Stimulated activated CD4-positive, alpha-beta T cell treated with anti-CD3 and anti-CD28 coated beads, Interleukin-12 subunit alpha, Interleukin-12 subunit beta, amount 100 ng/mL, for 48 hours (primary cell): ENCODE measurements at regions not wholly inside any gene's neighbourhood (a gene's known extent, or its start where the extent isn't known, plus 50 kb on each side); places are given as distances from the start of the nearest gene placed in this dataset.

Experiments
- DNase-seq, 3 donors: peaks; one replicate each; pipeline ENCODE4 v3.0.0-alpha.2; 2020; ENCODE audit warnings: low read depth in 2 of 3, low spot score in 1 of 3

DNA sequence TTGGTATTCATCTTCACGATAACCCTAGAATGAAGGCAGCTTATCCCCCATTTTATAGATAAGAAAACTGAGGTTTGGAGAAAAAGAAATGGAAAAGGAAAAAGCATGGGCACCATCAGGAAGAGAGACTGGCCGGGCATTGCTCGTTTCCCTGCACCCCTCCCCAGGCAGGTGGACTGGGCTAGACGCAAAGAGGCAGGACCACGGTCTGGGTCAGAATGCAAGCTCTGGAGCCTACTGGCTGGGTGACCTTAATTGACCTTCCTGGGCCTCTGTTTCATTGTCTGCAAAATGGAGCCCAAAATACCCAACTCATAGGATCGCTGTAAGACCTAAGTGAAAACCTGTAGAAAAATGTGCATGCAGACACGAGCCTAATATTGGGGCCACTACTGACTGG is 135.3 kb upstream of the GLI2 start:
- no peak for DNase-seq

DNA sequence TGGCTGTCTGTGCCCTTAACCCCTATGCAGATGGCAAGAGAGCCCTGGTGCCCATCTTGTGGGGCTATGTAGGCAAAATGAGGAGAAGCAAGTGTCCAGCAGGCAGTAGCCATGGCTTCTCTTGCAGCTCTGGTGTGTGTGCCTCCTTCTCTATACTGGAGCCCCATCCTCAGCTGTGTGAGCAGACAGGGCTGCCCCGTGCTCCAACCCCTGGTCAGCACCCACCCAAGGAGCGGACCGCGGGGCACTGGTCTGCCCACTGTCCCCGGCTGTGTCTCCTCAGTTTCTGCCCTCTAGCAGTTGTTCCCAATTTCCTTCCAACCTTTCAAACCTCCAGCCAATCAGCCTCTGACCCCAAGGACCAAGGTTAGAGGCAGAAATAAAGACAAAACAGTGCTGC is 134.9 kb upstream of the GLI2 start:
- no peak for DNase-seq

DNA sequence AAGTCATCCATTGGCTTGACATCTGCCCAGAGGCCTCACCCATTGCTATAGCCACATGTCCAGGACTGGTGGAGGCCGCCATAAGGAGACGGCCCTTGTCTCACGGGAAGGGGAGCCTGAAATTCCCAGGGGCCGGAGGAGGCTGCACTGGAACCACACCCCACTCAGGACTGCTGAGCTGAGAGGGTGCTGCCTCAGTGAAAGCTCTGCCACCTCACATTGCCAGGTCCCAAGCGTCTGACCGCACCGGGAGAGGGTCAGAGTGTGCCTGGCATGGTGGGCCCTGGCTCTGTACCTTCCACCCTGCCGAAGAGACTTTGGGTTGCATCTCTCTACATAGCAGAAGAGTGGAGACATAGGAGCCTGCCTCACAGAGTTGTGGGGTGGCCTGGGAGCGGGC is 134.1 kb upstream of the GLI2 start:
- no peak for DNase-seq

DNA sequence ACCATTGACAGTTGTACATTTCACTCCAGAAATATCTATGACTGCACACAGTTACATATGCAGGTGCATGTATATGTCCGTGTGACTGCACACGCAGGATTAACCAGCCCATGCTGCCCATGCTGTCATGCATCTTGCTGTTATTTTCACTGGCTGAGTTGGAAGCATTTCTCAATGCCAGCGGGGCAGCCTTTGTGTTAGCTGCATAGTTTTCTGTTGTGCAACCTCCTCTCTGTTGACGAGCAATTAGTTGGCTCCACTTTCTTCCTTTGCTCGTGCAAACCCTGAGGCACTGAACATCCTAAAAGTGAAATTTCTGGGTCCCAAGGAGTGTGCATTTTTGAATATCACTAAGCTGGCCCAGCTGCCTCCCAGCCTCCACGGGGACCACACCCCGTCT is 133.4 kb upstream of the GLI2 start:
- DNase-seq, result no peak

DNA sequence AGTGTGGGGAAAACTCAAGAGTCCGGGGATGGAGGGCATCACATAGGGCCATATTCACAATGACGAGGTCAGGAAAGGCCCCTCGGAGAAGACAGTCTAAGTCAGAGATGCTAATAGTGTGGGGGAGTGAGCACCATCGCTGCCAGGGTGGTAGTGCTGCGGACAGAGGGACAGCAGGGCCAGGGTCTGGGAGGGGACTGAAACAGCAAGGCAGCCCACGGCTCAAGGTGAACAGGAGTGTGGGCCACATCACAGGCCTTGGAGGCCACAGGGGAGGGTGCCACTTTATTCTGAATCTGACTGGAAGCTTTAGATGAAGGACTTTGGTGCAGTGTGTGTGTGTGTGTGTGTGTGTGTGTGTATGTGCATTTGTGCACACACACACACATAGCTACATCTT is 130.9 kb upstream of the GLI2 start:
- DNase-seq, result no peak

DNA sequence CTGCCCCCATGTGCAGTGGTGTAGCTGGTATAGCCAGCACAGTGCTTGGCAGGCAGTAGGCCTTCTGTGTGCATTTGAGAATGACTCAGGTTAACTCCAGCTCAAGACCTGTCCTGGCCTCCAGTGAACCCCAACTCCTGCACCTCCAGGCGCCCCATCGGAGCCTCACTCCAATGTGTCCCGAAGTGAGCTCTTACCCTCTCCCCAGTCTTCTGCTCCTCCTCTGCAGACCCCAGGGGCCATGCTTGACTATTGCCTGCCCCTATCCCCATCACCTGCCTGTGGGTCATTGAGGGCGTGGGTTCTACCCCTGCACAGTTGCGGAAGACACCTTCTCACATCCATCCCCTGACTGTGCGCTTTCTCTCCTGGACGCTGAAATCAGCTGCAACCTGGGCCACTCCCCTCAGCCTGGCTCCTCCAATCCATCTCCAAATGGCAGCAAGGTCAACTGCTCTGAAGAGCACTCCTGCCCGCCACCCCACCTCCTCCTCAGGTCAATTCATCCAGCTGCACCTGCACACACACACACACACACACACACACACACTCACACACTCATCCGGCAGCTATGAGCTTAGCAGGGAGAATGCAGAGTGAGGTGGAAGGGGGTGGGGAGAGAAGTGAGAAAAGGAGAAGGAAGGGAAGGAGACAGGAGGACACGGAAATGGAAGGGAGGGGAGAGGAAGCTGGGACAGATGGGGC is 130.3 kb upstream of the GLI2 start:
- no peak for DNase-seq

DNA sequence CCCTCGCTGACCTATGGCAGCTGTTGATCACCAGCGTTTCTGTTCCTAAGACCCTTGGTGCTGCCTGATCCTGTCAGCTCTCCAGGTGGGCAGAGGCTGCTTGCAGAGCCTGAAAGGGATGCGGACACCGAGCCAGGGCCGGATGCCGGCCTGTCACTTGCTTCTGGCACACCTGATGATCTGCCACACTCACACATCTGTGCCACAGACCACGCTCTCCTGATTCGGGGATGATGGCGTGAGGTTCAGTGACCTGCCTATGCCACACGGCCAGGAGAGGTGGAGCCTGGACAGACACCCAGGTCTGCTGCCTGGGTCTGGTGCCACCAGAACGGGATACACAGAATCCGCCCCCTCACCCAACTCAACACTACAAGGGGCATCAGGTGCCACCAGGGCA is 129.4 kb upstream of the GLI2 start:
- no peak for DNase-seq

DNA sequence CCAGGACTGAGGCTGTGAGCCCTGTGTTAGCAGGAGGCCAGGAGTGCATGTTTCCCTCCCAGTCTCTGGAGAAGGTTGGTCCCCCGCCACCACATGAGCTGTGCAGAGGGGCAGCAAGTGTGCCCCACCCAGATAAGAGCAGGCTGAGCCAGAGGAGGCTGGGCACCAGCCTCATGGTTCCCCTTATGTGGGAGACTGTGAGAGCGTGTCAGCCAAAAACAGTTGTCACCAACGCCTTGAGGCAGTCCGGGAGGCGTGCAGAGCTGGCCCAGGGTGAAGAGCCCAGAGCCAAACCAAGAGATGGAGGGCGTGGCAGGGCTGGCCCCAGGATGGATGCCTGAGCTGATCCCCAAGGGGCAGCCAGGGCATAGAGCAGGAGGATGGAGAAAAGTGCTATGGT is 128.7 kb upstream of the GLI2 start:
- no peak for DNase-seq

DNA sequence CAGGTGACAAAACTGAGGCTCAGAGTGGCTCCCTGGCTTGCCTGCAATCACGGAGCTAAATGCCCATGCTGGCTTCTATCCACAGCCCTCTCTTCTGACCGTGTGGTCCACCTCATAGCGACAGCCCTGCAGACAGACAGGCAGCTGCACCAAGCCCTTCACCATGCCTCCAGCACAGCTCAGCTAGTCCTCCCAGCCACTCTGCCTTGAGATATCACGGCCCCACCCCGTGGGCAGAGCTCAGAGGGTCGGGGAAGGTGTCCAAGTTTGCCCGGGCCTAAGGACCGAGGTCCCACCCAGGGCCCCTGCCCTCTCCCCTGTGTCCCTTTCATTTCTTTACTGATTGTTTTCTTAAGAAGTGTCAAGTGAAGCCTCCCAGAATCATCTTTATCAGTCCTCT is 128.2 kb upstream of the GLI2 start:
- DNase-seq, result no peak

GRCh38 chr2:120607996-120608395 is 127.7 kb upstream of the GLI2 start:
- no peak for DNase-seq

GRCh38 chr2:120609826-120610395 is 125.8 kb upstream of the GLI2 start:
- no peak for DNase-seq

- DNase-seq, result no peak
Measured at GRCh38 chr2:120611016-120611415, 124.7 kb upstream of the GLI2 start.

GRCh38 chr2:120611961-120612360 is 123.7 kb upstream of the GLI2 start:
- DNase-seq, result no peak

DNA sequence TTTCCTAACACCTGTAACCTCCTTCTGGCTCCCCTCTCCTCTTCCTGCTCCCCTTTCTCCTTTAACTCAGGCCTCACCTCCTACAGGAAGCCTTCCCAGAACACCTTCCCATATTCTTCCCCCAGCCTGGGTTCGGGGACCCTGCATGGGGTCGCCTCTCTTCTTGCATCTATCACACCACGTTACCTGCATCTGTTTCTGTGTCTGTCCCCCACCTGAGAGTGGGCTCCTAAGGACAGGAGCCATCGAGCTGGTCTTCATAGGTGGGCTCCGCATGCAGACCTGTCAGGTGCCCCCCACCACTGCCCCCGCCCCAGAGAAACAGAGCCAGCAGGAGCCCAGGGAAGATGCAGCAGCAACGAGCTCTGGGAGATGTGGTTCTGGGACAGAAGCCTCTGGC is 123.2 kb upstream of the GLI2 start:
- no peak for DNase-seq

DNA sequence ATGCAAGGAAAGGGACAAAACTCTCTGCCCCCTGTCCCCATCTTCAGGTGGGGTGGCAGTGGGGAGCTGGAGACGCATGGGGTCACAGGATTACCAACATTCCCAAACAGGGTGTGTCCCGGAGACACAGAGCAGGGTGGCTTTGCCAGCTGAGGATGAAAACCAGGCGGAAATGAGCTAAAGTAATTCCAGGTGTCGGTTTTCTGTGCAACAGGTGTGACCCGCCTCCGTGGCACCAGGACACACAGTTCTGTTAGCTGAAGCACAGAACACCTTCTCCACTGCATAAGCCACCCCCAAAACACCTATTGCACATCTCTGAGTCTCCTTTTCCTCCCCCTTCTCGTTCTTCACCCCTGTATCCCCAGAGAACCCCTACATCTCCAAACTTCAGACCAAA is 122.7 kb upstream of the GLI2 start:
- no peak for DNase-seq

GRCh38 chr2:120613742-120614571 is 121.7 kb upstream of the GLI2 start:
- DNase-seq, result no peak

GRCh38 chr2:120614901-120615300 is 120.8 kb upstream of the GLI2 start:
- DNase-seq, result no peak

- DNase-seq, result no peak
Measured at GRCh38 chr2:120616261-120616660, 119.4 kb upstream of the GLI2 start.

DNA sequence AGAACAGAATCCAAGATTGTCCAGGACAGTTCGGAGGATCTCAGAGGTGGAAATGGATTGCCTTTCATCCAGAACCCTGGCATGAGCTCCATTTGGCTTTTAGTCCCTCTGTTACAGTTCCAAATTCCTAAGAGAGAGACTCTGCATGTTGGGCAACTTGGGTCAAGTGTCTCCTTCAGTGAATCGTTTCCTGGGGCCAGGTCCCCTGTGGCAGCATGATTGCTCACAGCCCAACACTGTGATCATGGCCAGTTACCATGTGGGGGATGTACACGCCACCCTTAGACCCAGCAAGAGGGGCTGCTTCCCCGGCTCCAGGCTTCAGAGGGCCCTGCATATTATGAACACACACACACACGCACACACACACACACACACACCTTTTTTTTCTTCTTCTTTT is 118.6 kb upstream of the GLI2 start:
- DNase-seq, result no peak

DNA sequence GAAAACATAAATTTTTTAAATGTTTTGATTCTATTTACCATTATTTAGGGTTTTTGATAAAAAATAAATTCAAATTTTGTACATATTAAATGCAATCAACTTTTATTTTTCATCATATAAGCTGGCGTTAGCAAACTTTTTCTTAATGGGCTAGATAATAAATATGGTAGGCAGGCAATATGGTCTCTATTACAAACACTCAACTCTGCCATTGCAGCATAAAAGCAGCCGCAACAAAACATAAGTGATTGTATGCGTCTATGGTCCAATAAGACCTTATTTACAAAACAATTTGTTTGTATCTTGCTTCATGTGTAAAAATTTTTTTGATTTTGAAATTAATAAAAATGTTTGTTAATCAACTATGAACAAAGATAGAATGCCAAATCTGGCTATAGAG is 116.8 kb upstream of the GLI2 start:
- DNase-seq, result no peak

DNA sequence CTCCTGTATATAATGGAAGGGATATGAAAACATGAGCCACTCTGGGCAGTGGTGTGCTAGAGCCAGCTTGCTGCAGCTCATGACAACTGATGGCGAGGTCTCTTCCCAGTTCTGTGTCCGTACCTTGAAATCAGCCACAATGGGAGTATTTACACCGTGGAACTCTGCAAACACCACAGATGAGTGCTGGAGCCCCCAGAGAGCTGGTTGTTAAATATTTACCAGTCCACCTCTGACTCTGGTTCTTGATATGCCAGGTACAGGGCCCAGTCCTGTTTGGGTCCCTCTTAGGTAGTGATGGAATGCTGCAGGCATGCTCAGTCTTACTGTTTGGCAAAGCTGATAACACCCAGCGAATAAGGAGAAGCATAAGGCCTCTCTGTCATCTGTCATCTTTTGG is 116.1 kb upstream of the GLI2 start:
- DNase-seq, result no peak

DNA sequence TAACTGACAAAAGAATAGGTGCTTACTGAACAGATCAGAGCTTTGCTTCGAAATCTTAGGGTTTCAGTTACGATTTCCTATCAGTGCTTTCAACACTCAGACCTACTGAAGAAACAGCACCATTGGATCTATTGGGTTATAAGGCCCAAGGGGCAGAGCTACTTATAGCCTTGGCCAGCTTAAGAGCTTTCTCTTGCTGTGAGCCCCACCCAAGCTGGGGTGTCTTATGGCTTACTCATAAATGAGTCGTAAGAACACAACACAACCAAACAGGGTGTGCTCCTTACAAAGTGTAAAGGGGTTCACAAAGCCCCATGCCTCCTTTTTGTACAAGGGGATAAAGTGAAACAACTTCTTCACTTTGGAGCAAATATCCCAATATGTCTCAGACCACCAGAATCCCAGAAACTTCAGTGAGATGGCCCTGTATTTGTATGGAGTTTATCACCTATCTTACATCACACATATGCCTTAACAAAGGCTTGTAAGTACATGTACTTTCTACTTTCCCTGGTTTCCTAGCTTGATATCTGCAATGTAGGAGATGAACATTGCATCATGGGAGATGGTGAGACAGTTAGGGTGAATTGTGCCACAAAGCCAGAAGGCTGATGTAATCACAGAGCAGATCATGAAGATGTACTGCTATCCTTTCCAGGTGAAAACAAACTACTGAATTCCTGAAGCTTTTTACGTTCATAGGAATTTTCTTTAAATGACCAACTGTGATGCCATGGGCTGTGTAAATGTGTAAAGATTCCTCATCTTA is 115.5 kb upstream of the GLI2 start:
- no peak for DNase-seq
